GM12864 (cell line): ENCODE measurements at regions not wholly inside any gene's neighbourhood (a gene's known extent, or its start where the extent isn't known, plus 50 kb on each side); places are given as distances from the start of the nearest gene placed in this dataset.
"Not testable (repeated sequence)": the region's sequence is repeated elsewhere in the genome, so short reads cannot be mapped to it uniquely, and the experiment has no call there.

Source experiments
- DNase-seq: peaks from one replicate; pipeline ENCODE4 v3.0.0-alpha.2; 2011; ENCODE audit warnings: low read depth
- H3K4me3 ChIP-seq: 2 replicates; pipeline ENCODE4 v1.5.1; 2011; ENCODE audit warnings: mild to moderate bottlenecking, low read depth, low read length, control low read depth

- not testable (repeated sequence) for DNase-seq, H3K4me3 ChIP-seq
These were observed 370.8 kb upstream of the SOX1 start for GRCh38 chr13:111696121-111696520.

GRCh38 chr13:111702059-111702458 lies 364.9 kb upstream of the SOX1 start:
- not testable (repeated sequence) for H3K4me3 ChIP-seq, DNase-seq
